IPS DF 6.9 (cell line): ENCODE measurements at regions not wholly inside any gene's neighbourhood (a gene's known extent, or its start where the extent isn't known, plus 50 kb on each side); places are given as distances from the start of the nearest gene placed in this dataset.

Experiments used
- DNase-seq: peaks from one replicate; pipeline ENCODE4 v3.0.0-alpha.2; 2013; ENCODE audit warnings: low read depth, low spot score
- H3K27ac ChIP-seq: one replicate; pipeline ENCODE4 v1.5.1; 2013; ENCODE audit warnings: low read length, control low read depth
- H3K27me3 ChIP-seq: 2 replicates; pipeline ENCODE4 v1.6.1; 2013; ENCODE audit warnings: mild to moderate bottlenecking, low read length; ENCODE audit not compliant: control insufficient read depth, insufficient read depth
- H3K36me3 ChIP-seq: 2 replicates; pipeline ENCODE4 v1.6.1; 2013; ENCODE audit warnings: low read length; ENCODE audit not compliant: control insufficient read depth, insufficient read depth
- H3K4me1 ChIP-seq: 2 replicates; pipeline ENCODE4 v1.6.1; 2013; ENCODE audit warnings: low read length; ENCODE audit not compliant: control insufficient read depth, insufficient read depth
- H3K4me3 ChIP-seq: 2 replicates; pipeline ENCODE4 v1.5.1; 2013; ENCODE audit warnings: mild to moderate bottlenecking, low read length
- H3K9me3 ChIP-seq: 2 replicates; pipeline ENCODE4 v1.6.1; 2013; ENCODE audit warnings: low read length, inconsistent platforms; ENCODE audit not compliant: control insufficient read depth, insufficient read depth
- WGBS: extraction: QIAGEN DNeasy Blood & Tissue Kit; methylation state at CpG from one replicate; pipeline ENCODE4 v1.1.7; 2013; ENCODE audit warnings: mixed read lengths, missing lambda C conversion rate; ENCODE audit not compliant: insufficient read length, insufficient coverage; 5-methylcytosine and 5-hydroxymethylcytosine counted together

GRCh38 chr9:108468364-108468763, 387.4 kb downstream of the ACTL7B start:
- peak; percentile 41 for DNase-seq
- Histone ChIP-seq H3K36me3 (no peaks in the 10 kb centered on the region), H3K9me3 (no peaks in the 10 kb centered on the region), H3K27me3 (no peaks in the 10 kb centered on the region), H3K27ac (no peak overlapping the region), H3K4me1 (no peaks in the 10 kb centered on the region), H3K4me3 (no peak overlapping the region)
- WGBS = no CpG with 5 or more reads among the region's 4 CpGs

GRCh38 chr9:108467653-108468324, 388.0 kb downstream of the ACTL7B start:
- no peak for DNase-seq
- Histone ChIP-seq H3K27me3 (no peaks in the 10 kb centered on the region), H3K9me3 (no peaks in the 10 kb centered on the region), H3K4me3 (no peak overlapping the region), H3K36me3 (no peaks in the 10 kb centered on the region), H3K4me1 (no peaks in the 10 kb centered on the region), H3K27ac (no peak overlapping the region)
- WGBS = no CpG with 5 or more reads among the region's 6 CpGs

- WGBS = no CpG with 5 or more reads among the region's 2 CpGs
- Histone ChIP-seq H3K9me3 (no peaks in the 10 kb centered on the region), H3K27ac (no peak overlapping the region), H3K36me3 (no peaks in the 10 kb centered on the region), H3K4me1 (no peaks in the 10 kb centered on the region), H3K27me3 (no peaks in the 10 kb centered on the region), H3K4me3 (no peak overlapping the region)
- DNase-seq = no peak
These were observed 388.6 kb downstream of the ACTL7B start for GRCh38 chr9:108467161-108467560.

- Histone ChIP-seq H3K27me3 (no peaks in the 10 kb centered on the region), H3K4me1 (no peaks in the 10 kb centered on the region), H3K4me3 (no peak overlapping the region), H3K27ac (no peak overlapping the region), H3K9me3 (no peaks in the 10 kb centered on the region), H3K36me3 (no peaks in the 10 kb centered on the region)
- whole genome bisulfite sequencing = no CpG with 5 or more reads among the region's 2 CpGs
- DNase-seq = no peak
These were observed 389.5 kb downstream of the ACTL7B start for GRCh38 chr9:108466304-108466703.

GRCh38 chr9:108463932-108464606, 391.7 kb downstream of the ACTL7B start:
- no peak for DNase-seq
- Histone ChIP-seq H3K36me3 (no peaks in the 10 kb centered on the region), H3K27me3 (no peaks in the 10 kb centered on the region), H3K4me3 (no peak overlapping the region), H3K9me3 (no peaks in the 10 kb centered on the region), H3K27ac (no peak overlapping the region), H3K4me1 (no peaks in the 10 kb centered on the region)
- WGBS = no CpG with 5 or more reads among the region's 3 CpGs

GRCh38 chr9:108456903-108457302, 398.9 kb downstream of the ACTL7B start:
- H3K36me3 ChIP-seq = no peaks in the 10 kb centered on the region
- no CpG with 5 or more reads among the region's 2 CpGs for WGBS
- H3K27me3 ChIP-seq = no peaks in the 10 kb centered on the region
- no peaks in the 10 kb centered on the region for H3K4me1 ChIP-seq
- H3K27ac ChIP-seq = no peak overlapping the region
- H3K4me3 ChIP-seq = no peak overlapping the region
- H3K9me3 ChIP-seq = no peaks in the 10 kb centered on the region
- no peak for DNase-seq

GRCh38 chr9:108445431-108446071, 410.2 kb downstream of the ACTL7B start:
- Histone ChIP-seq H3K36me3 (no peaks in the 10 kb centered on the region), H3K27ac (no peak overlapping the region), H3K9me3 (no peaks in the 10 kb centered on the region), H3K4me3 (no peak overlapping the region), H3K4me1 (no peaks in the 10 kb centered on the region), H3K27me3 (no peaks in the 10 kb centered on the region)
- no CpG with 5 or more reads among the region's 8 CpGs for WGBS
- no peak for DNase-seq

- Histone ChIP-seq H3K36me3 (no peaks in the 10 kb centered on the region), H3K27ac (no peak overlapping the region), H3K4me3 (no peak overlapping the region), H3K9me3 (no peaks in the 10 kb centered on the region), H3K4me1 (no peaks in the 10 kb centered on the region), H3K27me3 (no peaks in the 10 kb centered on the region)
- WGBS = no CpG with 5 or more reads among the region's 5 CpGs
- no peak for DNase-seq
These were observed 411.1 kb downstream of the ACTL7B start for GRCh38 chr9:108444400-108445358.

- no peaks in the 10 kb centered on the region for H3K4me1 ChIP-seq
- no peaks in the 10 kb centered on the region for H3K36me3 ChIP-seq
- H3K27ac ChIP-seq = no peak overlapping the region
- no peak overlapping the region for H3K4me3 ChIP-seq
- no CpG with 5 or more reads among the region's 3 CpGs for WGBS
- DNase-seq = no peak
- no peaks in the 10 kb centered on the region for H3K27me3 ChIP-seq
- H3K9me3 ChIP-seq = no peaks in the 10 kb centered on the region
These were observed 412.0 kb downstream of the ACTL7B start for GRCh38 chr9:108443741-108444140.

- Histone ChIP-seq H3K9me3 (no peaks in the 10 kb centered on the region), H3K36me3 (no peaks in the 10 kb centered on the region), H3K27ac (no peak overlapping the region), H3K27me3 (no peaks in the 10 kb centered on the region), H3K4me1 (no peaks in the 10 kb centered on the region), H3K4me3 (no peak overlapping the region)
- no CpG with 5 or more reads among the region's 6 CpGs for WGBS
- DNase-seq = no peak
These were observed 412.7 kb downstream of the ACTL7B start for GRCh38 chr9:108443019-108443633.
